ENCODE measurements at regions not wholly inside any gene's neighbourhood (a gene's known extent, or its start where the extent isn't known, plus 50 kb on each side); places are given as distances from the start of the nearest gene placed in this dataset.

DNA sequence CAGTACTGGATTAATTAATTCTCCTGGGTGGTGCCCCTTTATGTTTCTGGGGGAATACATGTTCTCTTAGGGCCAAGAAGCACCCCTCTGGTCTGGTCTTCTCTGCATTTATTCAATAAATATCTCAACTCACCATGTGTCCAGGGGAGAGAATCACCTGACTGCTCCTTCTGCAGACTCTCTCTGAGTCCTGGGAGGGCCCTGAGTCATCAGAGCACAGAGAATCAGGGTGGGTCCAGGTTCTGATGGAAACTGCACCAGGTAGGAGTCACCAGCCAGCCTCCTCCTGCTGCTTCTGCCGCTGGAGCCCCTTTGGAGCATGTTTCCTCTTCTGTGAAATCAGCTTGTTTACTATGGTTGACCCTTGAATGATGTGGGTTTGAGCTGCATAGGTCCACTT, 107.7 kb upstream of the PLET1 start:
- TF ChIP-seq, protein P1, sequence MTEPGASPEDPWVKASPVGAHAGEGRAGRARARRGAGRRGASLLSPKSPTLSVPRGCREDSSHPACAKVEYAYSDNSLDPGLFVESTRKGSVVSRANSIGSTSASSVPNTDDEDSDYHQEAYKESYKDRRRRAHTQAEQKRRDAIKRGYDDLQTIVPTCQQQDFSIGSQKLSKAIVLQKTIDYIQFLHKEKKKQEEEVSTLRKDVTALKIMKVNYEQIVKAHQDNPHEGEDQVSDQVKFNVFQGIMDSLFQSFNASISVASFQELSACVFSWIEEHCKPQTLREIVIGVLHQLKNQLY (CRISPR knock-in tag; IDR thresholded peaks at IDR 0.05) = no peak
- TF ChIP-seq, protein P2, sequence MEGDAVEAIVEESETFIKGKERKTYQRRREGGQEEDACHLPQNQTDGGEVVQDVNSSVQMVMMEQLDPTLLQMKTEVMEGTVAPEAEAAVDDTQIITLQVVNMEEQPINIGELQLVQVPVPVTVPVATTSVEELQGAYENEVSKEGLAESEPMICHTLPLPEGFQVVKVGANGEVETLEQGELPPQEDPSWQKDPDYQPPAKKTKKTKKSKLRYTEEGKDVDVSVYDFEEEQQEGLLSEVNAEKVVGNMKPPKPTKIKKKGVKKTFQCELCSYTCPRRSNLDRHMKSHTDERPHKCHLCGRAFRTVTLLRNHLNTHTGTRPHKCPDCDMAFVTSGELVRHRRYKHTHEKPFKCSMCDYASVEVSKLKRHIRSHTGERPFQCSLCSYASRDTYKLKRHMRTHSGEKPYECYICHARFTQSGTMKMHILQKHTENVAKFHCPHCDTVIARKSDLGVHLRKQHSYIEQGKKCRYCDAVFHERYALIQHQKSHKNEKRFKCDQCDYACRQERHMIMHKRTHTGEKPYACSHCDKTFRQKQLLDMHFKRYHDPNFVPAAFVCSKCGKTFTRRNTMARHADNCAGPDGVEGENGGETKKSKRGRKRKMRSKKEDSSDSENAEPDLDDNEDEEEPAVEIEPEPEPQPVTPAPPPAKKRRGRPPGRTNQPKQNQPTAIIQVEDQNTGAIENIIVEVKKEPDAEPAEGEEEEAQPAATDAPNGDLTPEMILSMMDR (IDR thresholded peaks at IDR 0.05) = no peak
- TF ChIP-seq, protein P3, sequence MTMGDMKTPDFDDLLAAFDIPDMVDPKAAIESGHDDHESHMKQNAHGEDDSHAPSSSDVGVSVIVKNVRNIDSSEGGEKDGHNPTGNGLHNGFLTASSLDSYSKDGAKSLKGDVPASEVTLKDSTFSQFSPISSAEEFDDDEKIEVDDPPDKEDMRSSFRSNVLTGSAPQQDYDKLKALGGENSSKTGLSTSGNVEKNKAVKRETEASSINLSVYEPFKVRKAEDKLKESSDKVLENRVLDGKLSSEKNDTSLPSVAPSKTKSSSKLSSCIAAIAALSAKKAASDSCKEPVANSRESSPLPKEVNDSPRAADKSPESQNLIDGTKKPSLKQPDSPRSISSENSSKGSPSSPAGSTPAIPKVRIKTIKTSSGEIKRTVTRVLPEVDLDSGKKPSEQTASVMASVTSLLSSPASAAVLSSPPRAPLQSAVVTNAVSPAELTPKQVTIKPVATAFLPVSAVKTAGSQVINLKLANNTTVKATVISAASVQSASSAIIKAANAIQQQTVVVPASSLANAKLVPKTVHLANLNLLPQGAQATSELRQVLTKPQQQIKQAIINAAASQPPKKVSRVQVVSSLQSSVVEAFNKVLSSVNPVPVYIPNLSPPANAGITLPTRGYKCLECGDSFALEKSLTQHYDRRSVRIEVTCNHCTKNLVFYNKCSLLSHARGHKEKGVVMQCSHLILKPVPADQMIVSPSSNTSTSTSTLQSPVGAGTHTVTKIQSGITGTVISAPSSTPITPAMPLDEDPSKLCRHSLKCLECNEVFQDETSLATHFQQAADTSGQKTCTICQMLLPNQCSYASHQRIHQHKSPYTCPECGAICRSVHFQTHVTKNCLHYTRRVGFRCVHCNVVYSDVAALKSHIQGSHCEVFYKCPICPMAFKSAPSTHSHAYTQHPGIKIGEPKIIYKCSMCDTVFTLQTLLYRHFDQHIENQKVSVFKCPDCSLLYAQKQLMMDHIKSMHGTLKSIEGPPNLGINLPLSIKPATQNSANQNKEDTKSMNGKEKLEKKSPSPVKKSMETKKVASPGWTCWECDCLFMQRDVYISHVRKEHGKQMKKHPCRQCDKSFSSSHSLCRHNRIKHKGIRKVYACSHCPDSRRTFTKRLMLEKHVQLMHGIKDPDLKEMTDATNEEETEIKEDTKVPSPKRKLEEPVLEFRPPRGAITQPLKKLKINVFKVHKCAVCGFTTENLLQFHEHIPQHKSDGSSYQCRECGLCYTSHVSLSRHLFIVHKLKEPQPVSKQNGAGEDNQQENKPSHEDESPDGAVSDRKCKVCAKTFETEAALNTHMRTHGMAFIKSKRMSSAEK (CRISPR knock-in tag; IDR thresholded peaks at IDR 0.05; ENCODE audit: borderline replicate concordance) = no peak

Data from WTC11 (cell line).